Mesodermal cell (in vitro differentiated cells): ENCODE measurements at regions not wholly inside any gene's neighbourhood (a gene's known extent, or its start where the extent isn't known, plus 50 kb on each side); places are given as distances from the start of the nearest gene placed in this dataset.

Source experiments
- H3K27ac ChIP-seq: 2 replicates; pipeline ENCODE4 v1.7.0; 2013; ENCODE audit warnings: mild to moderate bottlenecking, low read depth, low read length, moderate library complexity; ENCODE audit not compliant: severe bottlenecking
- H3K36me3 ChIP-seq: 2 replicates; pipeline ENCODE4 v1.7.1; 2013; ENCODE audit warnings: mild to moderate bottlenecking, low read length, moderate library complexity; ENCODE audit not compliant: control insufficient read depth, insufficient read depth
- H3K4me1 ChIP-seq: one replicate; pipeline ENCODE4 v1.7.1; 2013; ENCODE audit warnings: mild to moderate bottlenecking, low read length; ENCODE audit not compliant: insufficient read depth, control insufficient read depth, poor library complexity, severe bottlenecking
- H3K4me3 ChIP-seq: 2 replicates; pipeline ENCODE4 v1.7.0; 2013; ENCODE audit warnings: low read length, control low read depth, mild to moderate bottlenecking; ENCODE audit not compliant: insufficient read depth, poor library complexity, severe bottlenecking; ENCODE audit errors: extremely low read depth
- H3K9me3 ChIP-seq: 2 replicates; pipeline ENCODE4 v1.7.1; 2013; ENCODE audit warnings: mild to moderate bottlenecking, low read length, moderate library complexity; ENCODE audit not compliant: control insufficient read depth
- WGBS, 2 experiments: methylation state at CpG; one replicate each; pipeline ENCODE4 v1.1.5; 2013; ENCODE audit warnings: missing lambda C conversion rate in 2 of 2; ENCODE audit not compliant: insufficient coverage in 2 of 2; 5-methylcytosine and 5-hydroxymethylcytosine counted together

DNA sequence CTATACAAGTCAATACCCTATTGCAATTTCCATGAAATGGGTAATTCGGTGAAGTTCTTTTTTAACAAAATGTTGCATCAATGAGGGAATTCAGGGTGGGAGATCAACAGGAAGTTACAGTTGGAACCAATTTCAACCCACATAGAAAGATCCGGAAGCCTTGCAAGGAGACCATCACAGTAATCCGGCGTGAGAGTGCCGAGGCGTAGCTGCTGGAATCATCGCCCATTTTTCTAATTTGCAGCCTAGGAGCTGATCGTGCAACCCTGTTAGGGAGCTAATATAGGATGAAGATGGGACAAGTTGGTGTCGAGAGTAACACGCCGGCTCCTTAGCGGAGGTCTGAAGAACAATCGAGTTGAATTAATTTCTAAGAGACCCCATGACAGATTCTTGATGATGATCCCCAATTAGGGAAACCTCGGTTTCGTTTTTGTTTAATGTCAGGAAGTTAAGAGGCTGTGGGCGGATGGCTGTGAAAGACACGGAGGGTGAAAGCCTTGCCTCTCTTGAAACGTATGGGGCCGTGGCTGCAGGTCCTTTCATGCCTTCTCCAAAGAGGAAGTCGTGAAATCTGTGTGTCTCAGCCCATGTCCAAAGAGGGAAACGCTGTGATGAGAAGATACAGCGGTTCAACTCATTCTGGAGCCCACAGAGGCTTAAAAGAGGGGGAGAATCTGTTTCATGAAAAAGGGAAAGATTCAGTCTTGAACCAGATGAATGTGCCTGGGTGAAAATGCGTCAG lies 51.2 kb upstream of the CARD11 start:
- Histone ChIP-seq H3K4me1 (no peaks in the 10 kb centered on the region), H3K4me3 (no peak overlapping the region), H3K27ac (no peak overlapping the region), H3K9me3 (no peaks in the 10 kb centered on the region), H3K36me3 (no peaks in the 10 kb centered on the region)
- 86 to 88% methylated on average over 20 to 22 of the region's 23 CpGs for WGBS, 2 experiments

- Histone ChIP-seq H3K36me3 (no peaks in the 10 kb centered on the region), H3K4me3 (no peak overlapping the region), H3K4me1 (no peaks in the 10 kb centered on the region), H3K27ac (no peak overlapping the region), H3K9me3 (no peaks in the 10 kb centered on the region)
- WGBS, 2 experiments: 100% methylated on average over 1 of the region's 1 CpG; no CpG with 5 or more reads in 1 of the 2 experiments
These were observed 54.1 kb upstream of the CARD11 start for GRCh38 chr7:3097734-3098133.

DNA sequence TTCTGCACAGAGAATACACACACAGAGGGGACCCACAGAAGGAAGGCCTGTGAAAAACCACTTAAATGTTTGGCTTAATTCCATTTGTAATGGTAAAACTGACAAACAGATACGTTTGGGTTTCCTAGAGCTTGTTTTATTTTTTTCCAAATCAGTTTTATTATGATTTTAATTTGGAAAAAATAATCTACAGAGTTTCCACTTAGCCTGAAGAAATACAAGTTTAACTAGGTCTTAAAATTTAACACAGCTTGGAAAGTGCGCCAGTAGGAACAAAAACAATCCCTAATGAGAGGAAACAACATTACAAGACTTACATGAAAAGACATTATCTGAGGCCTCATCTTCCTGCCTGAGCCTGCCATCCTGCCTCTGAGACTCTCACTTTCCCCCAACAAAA lies 58.5 kb upstream of the CARD11 start:
- Histone ChIP-seq H3K9me3 (no peaks in the 10 kb centered on the region), H3K4me3 (no peak overlapping the region), H3K4me1 (no peaks in the 10 kb centered on the region), H3K27ac (no peak overlapping the region), H3K36me3 (no peaks in the 10 kb centered on the region)
- WGBS, 2 experiments: 100% methylated on average over 1 of the region's 2 CpGs

DNA sequence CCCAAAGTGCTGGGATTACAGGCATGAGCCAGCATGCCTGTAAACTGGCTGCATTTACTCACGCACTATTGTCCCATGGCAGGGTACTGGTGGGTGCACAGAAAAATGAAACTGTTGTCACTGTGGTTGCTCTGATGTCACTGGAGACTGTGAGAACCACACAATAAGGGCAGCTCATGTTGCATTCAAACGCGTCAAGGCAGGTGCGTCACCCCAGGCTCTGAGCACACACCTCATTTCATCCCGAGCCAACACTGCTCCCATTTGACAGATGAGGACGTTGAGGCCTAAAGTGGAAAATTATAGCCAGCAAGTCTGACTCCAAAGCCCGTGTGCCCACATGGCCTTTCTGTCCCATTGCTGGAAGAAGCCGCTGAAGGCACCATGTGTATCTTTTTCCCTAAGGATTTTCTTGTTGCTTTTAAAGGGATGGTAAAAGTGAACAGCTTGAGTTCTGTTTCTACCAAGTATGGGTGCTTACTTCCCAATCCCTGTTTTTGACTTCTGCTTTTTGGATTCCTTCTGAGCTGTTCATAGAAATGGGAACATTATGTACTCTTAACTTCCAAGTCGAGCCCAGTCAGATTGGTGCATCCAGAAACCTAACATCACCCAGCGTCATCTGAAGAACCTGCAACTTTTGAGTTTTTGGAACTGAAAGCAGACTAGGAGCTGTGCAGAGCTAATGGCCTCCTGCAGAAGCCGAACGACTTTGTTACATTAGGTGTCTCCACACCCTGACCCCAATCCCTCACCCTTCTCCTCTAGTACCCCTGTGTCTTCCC lies 60.1 kb upstream of the CARD11 start:
- no peaks in the 10 kb centered on the region for H3K36me3 ChIP-seq
- peaks cover 6% of the 10 kb centered on the region for H3K9me3 ChIP-seq
- WGBS, 2 experiments: 93 to 95% methylated on average over 10 to 12 of the region's 12 CpGs
- no peaks in the 10 kb centered on the region for H3K4me1 ChIP-seq
- H3K4me3 ChIP-seq: no peak overlapping the region
- no peak overlapping the region for H3K27ac ChIP-seq

DNA sequence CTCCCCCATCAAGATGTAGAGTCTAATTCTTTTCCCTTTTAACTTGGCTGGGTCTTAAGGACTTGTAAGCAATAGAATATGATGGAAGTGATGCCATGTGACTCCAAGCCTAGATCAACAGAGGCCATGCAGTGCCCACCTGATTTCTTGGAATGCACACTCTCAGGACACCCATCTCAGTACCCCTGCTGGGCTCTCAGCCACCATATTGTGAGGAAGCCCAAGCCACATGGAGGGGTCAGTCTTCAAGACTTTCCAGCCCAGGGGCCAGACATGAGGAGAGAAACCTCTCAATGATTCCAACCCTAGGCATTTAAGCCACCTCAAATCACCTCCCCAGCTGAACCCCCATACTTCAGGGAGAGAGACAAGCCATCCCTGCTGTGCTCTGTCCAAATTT lies 62.2 kb upstream of the CARD11 start:
- Histone ChIP-seq H3K9me3 (peaks cover 6% of the 10 kb centered on the region), H3K4me1 (no peaks in the 10 kb centered on the region), H3K27ac (no peak overlapping the region), H3K36me3 (no peaks in the 10 kb centered on the region), H3K4me3 (no peak overlapping the region)

GRCh38 chr7:3106361-3106826 lies 62.7 kb upstream of the CARD11 start:
- H3K4me3 ChIP-seq: no peak overlapping the region
- no peaks in the 10 kb centered on the region for H3K36me3 ChIP-seq
- no peaks in the 10 kb centered on the region for H3K4me1 ChIP-seq
- WGBS, 2 experiments: 50 to 75% methylated on average over 1 to 2 of the region's 2 CpGs
- H3K9me3 ChIP-seq: peaks cover 6% of the 10 kb centered on the region
- H3K27ac ChIP-seq: no peak overlapping the region

DNA sequence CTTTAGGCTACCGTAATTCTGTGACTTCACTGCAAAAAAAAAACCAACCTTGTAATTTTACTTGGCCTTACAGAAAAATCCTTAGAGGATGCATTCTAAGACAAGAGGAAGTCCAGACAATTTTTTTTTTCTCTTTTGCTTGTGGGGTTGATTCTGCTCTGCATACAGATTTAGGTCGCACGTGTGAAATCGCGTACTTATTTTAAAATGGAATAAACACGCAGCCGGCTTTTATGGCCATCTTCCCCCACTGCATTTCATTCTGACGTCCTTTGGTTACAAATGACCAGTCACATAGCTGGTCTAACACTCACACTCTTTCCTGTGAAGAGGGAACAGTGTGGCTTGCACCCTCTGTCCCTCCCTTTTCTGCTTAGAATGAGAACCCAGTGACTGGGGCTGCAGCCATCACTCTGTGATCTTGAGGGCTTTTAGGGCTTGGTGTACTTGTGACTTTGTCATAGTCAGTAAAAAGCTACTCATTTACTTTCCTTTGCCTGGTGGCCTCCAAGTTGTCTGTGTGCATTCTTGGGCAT lies 63.6 kb upstream of the CARD11 start:
- H3K9me3 ChIP-seq: peaks cover 6% of the 10 kb centered on the region
- H3K4me3 ChIP-seq: no peak overlapping the region
- H3K27ac ChIP-seq: no peak overlapping the region
- no peaks in the 10 kb centered on the region for H3K4me1 ChIP-seq
- 75 to 80% methylated on average over 4 to 5 of the region's 8 CpGs for WGBS, 2 experiments
- H3K36me3 ChIP-seq: no peaks in the 10 kb centered on the region

DNA sequence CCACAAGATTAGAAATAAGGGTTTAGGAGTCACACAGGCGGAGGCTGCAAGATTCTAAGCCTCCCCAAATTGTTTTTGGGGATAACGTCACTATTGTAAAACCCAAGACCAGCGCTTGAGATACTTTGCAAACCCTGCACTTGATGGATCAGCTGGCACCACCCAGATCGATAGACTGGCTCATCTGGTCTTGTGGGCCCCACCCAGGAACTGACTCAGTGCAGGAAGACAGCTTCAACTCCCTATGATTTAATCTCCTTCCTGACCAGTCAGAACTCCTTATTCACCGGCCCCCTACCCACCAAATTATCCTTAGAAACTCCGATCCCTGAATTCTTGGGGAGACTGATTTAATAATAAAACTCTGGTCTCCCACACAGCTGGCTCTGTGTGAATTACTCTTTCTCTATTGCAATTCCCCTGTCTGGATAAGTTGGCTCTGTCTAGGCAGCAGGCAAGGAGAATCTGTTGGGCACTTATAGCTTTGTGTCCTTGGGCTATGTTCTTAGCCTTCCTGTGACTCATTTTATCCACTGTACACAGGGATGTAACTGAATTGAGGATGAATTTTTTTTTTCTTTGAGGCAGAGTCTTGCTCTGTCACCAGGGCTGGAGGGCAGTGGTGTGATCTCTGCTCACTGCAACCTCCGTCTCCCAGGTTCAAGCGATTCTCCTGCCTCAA lies 64.4 kb upstream of the CARD11 start:
- Histone ChIP-seq H3K9me3 (peaks cover 6% of the 10 kb centered on the region), H3K36me3 (no peaks in the 10 kb centered on the region), H3K4me1 (no peaks in the 10 kb centered on the region), H3K27ac (no peak overlapping the region), H3K4me3 (no peak overlapping the region)
- WGBS, 2 experiments: 87 to 90% methylated on average over 5 to 7 of the region's 8 CpGs

- peaks cover 11% of the 10 kb centered on the region for H3K9me3 ChIP-seq
- no peaks in the 10 kb centered on the region for H3K4me1 ChIP-seq
- WGBS, 2 experiments: 88 to 95% methylated on average over 4 to 5 of the region's 9 CpGs
- no peak overlapping the region for H3K27ac ChIP-seq
- no peak overlapping the region for H3K4me3 ChIP-seq
- H3K36me3 ChIP-seq: no peaks in the 10 kb centered on the region
These were observed 65.7 kb upstream of the CARD11 start for GRCh38 chr7:3109311-3109915.

DNA sequence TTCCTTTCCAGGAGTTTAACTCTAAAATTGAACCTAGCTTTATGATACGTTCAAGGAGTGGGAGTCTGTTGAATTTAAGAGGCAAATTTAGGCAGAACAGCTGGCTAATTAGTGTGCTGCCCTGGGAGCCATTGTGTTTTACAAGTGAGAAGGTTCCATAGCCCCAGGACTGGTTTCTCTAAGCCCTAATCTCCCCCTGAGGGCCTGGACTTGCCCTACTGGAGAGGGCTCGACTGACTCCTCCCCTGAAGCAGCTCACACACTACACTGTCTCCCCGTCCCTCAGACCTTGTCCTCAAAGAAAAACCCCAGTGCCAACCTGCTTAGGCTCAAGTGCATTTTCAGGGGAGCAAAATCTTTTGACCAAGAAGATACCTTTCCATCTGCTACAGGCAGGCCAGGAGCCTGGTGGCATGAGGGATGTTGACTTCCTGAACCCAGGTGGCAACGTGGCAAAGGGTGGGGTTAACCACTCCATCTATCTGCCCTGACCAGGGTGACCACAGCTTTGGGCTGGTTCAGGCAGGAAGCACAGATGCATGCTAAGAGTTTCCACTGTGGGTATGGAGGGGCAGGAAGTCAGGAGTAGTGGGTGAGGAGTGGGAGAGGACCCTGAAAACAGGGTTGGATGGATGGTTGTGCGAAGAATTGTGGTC lies 68.9 kb upstream of the CARD11 start:
- H3K4me1 ChIP-seq: no peaks in the 10 kb centered on the region
- no peaks in the 10 kb centered on the region for H3K36me3 ChIP-seq
- no peak overlapping the region for H3K4me3 ChIP-seq
- no peak overlapping the region for H3K27ac ChIP-seq
- H3K9me3 ChIP-seq: peaks cover 13% of the 10 kb centered on the region
- 52 to 70% methylated on average over 4 of the region's 5 CpGs for WGBS, 2 experiments
